ENCODE measurements at regions not wholly inside any gene's neighbourhood (a gene's known extent, or its start where the extent isn't known, plus 50 kb on each side); places are given as distances from the start of the nearest gene placed in this dataset.
"Not testable (repeated sequence)": the region's sequence is repeated elsewhere in the genome, so short reads cannot be mapped to it uniquely, and the experiment has no call there.

DNA sequence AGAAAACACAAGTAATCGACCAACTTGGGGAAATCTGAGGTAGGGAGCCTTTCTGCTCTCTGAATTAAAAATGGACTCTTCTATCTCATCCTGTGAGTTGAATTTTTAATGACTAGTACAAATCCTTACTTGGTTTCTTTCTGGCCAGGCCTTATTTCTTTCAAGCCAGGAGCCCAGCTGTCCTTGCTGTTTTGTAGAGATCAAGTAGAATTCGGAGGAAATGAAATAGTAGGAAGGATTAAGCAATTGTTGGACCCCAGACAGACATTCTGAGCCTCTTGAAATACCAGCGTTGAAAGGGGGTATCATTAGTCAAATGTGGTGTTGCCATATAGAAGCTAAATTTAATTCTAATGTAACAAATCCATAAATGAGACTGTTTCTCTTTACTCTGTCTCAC is 53.7 kb upstream of the SMIM15 start:
- no peak for DNase-seq

DNA sequence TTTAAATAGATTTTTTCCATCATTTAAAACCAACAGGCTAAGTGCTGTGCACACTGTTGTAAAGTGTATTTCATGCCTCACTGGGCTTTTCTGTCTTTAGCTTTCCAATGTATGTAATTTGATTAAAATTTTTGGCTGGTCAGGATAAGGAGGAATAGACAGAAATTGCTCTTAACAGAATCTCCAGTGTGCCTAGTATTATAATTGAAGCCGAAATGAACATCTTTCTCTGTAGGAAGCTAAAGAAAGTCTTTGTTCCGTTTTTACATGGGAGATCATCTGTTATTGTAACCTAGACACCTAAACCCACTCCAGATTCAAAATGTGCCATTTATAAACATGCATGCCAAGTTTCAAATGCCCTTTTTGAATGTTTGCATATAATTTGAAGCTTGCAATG is 54.5 kb upstream of the SMIM15 start:
- no peak for DNase-seq

GRCh38 chr5:61217214-61217613 is 54.9 kb upstream of the SMIM15 start:
- DNase-seq = no peak

DNA sequence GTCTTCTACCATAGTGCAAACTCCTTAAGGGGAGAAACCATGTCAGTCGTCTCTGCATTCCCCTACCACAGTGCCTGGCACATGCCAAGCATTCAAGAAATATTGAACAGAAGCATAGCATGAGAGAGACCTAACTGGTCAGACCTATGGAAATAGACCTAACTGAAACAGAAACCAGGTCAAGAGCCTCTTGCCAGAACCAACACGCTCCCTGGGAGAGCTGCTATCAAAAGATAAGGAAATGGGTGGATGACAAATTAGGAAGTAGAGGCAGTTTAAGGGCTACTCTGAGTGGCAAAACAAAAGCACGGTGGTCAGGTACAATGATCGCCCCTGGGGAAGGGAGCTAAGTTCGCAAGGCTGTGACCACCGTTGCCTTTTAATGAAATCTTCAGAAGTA is 66.0 kb upstream of the SMIM15 start:
- no peak for DNase-seq

- DNase-seq = no peak
These were observed 66.5 kb upstream of the SMIM15 start for GRCh38 chr5:61228691-61229280.

DNA sequence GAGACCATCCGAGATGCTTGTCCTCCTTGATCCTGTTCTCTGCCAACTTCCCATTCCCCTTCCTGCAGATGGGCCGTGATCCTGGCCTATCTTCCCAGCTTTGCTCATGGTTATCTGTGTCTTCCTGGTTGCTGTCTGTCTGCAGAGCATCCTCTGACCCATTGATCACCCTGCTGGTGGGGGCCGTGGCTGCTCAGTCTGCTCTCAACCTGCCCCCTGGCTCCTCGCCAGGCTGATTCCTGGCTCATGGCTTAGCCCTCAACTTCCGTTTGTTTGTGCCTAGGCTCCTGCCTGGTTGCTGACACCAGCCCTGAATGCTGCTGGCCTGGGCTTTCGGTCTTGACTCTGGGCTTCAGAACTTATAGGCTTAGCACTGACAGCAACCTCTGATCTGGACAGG is 67.1 kb upstream of the SMIM15 start:
- DNase-seq = no peak

DNA sequence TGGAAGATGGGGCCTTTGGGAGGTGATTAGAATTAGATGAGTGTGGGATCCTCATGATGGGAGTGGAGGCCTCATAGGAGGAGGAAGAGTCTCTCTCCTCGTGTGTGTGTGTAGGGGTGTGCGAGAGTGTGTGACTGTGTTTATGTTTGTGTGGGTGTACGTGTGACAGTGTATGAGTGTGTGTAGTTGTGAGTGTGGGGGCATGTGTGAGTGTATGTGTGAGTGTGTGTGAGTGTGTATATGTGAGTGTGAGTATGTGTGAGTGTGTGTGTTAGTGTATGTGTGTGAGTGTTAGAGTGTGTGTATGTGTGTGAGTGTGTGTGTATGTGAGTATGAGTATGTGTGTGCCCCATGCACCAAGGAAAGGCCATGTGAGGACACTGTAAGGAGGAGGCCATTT is 68.2 kb upstream of the SMIM15 start:
- DNase-seq = no peak

DNA sequence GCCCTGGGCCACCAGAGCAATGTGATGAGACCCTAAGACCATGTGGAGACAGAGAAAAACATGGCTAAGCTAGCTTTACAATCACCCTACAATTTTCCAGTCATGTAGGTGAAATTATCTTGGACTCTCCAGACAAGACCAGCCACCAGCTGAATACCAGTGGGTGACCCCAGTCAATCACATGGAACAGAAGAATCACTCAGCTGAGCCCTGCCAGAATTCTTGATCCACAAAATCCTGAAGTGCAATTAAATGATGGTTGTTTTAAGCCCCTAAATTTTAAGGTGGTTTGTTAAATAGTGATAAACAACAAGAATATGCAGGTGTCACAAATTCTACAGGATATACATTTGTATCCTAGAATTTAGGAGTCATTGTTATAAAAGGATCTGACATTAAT is 69.5 kb upstream of the SMIM15 start:
- DNase-seq = no peak

DNA sequence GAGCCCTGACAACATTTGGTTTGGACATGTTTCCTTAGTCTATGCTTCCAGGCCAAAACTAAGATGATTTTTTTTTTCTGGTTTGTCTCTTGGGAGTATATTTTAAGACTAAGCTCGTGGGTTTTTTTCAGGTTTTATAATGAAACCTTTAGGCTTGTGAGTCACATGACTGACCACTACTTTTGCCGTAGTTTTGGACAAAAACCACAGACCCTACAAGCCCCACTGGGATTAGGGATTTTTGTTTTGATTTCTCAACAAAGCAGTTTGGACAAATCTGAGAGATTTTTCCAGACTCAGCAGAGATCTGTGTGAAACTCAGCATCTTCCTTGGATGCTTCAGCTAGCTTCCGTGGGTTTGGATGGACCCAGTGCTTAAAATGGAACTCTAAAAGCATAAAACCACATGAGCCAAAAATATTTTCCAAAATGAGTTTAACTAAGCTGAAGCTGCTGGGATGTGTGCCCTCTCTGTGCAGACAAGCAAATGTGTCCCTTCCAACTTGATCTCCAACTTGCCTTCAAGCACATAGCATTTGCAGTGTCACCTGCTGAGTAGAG is 70.3 kb upstream of the SMIM15 start:
- DNase-seq = no peak

DNA sequence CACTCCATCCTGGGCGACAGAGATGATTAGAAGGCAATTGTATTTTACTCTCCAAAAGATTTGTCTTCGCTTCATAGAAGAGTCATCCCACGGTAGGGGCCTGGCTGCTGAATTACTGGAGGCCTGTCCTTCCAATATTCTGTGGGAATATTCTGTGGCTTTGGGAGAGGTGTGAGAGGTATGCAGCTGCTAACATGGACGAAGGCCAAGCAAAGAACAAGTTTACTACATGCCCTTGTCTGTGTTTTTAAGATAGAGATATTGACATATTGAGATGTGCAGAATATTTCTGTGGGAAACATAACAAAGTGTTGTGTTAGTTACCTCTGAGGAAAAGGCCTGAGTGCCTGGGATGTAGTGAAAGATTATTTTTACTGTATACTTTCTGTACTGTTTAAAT is 71.8 kb upstream of the SMIM15 start:
- no peak for DNase-seq

- DNase-seq = not testable (repeated sequence)
These were observed 74.4 kb upstream of the SMIM15 start for GRCh38 chr5:61236715-61237114.

GRCh38 chr5:61245486-61245885 is 83.2 kb upstream of the SMIM15 start:
- no peak for DNase-seq

- DNase-seq = no peak
These were observed 83.7 kb upstream of the SMIM15 start for GRCh38 chr5:61245936-61246335.

GRCh38 chr5:61246768-61247307 is 84.6 kb upstream of the SMIM15 start:
- DNase-seq = no peak

DNA sequence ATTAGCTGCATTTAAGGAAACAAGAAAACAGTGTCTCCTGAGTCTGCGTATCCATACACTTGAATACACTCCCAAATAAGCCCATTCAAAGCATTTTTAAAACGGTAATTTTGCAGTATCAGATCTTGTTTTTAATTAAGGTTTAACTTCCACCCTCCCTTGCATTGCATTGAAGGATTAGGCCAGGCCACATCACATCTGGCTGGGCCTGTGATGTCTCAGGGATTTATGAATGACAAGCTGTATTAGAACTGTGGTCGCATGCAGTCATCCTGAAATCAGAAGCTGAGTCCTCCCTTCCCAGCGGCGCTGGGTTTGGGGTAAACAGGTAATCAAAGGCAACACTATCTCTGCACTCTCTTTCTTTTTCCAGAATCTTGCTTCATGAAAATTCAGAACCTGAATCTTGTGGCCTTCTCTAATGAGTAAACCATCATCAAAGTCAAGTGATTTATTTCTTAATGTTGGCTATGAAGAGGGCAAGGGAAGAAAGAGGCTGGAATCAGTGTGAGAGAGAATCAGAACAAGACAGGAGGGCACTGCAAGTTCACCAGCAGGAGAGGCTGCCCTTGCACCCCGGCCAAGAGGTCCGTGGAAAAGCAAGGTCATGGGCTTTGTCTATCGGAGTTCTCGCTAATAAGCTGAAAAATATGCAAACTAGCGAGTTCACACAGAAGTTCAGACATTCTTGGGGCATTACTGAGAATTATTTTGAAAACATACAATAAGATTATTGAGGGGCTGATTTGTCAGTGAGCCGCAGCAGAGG is 80.0 kb upstream of the ZSWIM6 start:
- DNase-seq = no peak

- no peak for DNase-seq
These were observed 79.5 kb upstream of the ZSWIM6 start for GRCh38 chr5:61252643-61252925.

DNA sequence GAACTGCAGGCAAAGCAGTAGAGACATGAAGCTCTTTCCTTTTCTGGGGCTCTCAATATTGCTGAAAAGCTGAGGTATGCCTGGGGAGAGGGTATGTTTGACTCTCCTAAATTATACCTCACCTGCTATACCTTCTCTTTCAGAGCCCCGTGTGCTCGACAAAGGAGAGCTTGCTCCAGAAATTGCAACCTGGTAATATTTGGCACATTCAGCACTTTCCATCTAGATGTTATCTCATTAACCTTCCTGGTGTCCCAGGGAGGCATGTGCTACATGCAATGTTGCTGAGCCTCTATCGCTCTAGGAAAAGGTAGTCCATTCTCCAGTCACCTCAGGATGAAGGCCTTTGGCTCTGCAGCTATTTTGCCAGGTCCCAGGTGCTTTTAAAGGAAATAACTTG is 78.5 kb upstream of the ZSWIM6 start:
- no peak for DNase-seq

DNA sequence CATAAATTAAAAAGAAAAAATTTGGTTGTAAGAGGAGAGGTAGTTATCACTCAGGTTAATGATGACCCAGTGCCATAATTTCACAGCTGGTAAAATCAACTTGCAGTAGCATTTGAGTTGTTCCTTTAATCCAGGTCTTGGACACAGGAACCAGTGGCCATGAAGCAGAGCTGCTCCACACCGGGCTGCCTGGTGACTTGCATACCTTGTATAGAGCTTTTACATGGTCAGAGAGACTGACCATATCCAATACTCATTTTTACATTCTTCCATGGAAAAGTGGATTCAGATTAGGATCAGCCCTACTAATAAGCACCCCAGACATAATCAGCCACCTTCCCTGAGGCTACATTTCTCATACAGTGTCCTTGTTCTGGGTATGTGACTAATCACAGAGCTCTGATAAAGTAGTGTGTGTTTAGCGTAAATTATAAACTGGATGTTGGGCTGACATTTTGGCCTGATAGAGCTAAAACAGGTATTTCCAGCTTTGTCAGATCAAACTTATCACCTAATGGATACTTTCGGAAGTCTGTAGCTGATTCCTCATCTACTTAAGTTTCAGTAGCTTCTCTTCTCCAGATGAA is 77.0 kb upstream of the ZSWIM6 start:
- DNase-seq = no peak

- no peak for DNase-seq
These were observed 75.6 kb upstream of the ZSWIM6 start for GRCh38 chr5:61256474-61256873.

GRCh38 chr5:61257421-61257820 is 74.6 kb upstream of the ZSWIM6 start:
- DNase-seq = no peak

- DNase-seq = no peak
These were observed 70.9 kb upstream of the ZSWIM6 start for GRCh38 chr5:61261136-61261535.

DNA sequence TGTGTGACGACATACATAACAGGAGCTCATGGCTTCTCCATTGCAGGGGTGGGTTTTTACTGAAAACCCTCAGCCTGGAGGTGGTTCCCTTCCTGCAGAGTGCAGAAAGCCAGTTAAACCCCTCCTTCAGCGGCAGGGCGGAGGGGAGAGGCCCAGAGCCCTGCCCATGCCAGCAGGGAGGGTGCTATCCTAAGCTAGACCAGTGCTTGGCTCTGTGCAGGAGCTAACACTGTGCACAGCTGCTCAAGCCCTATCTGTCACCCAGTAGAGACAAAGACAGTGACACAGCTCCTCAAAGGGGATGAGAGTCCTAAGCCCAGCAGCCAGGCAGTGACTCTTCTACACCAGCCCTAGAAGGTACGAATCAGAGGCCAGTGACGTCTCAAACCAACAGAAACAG is 70.0 kb upstream of the ZSWIM6 start:
- no peak for DNase-seq

- no peak for DNase-seq
These were observed 69.0 kb upstream of the ZSWIM6 start for GRCh38 chr5:61263072-61263471.

GRCh38 chr5:61263561-61264272 is 68.3 kb upstream of the ZSWIM6 start:
- DNase-seq = no peak

Data from CD4-positive, alpha-beta T cell treated with Interleukin-6 for 4 hours (primary cell).